ENCODE measurements at regions not wholly inside any gene's neighbourhood (a gene's known extent, or its start where the extent isn't known, plus 50 kb on each side); places are given as distances from the start of the nearest gene placed in this dataset.
"Not testable (repeated sequence)": the region's sequence is repeated elsewhere in the genome, so short reads cannot be mapped to it uniquely, and the experiment has no call there.

DNA sequence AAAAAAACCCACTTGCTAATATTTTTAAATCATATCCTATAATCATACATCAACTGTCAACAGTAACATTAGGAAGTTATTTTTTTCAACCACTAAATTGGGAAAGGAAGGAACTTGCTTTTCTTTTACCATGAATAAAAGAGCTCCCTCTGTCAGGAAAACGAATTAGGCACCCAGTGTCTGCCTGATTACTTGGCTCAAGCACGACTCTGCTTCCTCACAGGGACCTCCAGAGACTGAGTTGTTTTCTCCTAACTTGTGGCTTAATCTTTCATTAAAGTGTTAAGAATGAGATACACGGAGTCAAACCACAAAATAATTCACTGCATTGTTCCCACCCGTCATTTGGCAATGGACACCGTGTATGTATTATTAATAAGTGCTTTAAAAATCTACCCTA lies 1405.1 kb upstream of the EYS start (continued):
- TF ChIP-seq CHD4 (IDR thresholded peaks at IDR 0.05; ENCODE audit: borderline replicate concordance) = no peak
- TF ChIP-seq NR3C1 (IDR thresholded peaks at IDR 0.05) = no peak
- no peak for TF ChIP-seq EHF (CRISPR knock-in tag; IDR thresholded peaks at IDR 0.05)
- TF ChIP-seq EP300 (IDR thresholded peaks at IDR 0.05) = no peak
- TF ChIP-seq ZC3H11A (IDR thresholded peaks at IDR 0.05) = no peak
- no peak for TF ChIP-seq HOXB5 (CRISPR knock-in tag; IDR thresholded peaks at IDR 0.05)
- TF ChIP-seq, protein P1, sequence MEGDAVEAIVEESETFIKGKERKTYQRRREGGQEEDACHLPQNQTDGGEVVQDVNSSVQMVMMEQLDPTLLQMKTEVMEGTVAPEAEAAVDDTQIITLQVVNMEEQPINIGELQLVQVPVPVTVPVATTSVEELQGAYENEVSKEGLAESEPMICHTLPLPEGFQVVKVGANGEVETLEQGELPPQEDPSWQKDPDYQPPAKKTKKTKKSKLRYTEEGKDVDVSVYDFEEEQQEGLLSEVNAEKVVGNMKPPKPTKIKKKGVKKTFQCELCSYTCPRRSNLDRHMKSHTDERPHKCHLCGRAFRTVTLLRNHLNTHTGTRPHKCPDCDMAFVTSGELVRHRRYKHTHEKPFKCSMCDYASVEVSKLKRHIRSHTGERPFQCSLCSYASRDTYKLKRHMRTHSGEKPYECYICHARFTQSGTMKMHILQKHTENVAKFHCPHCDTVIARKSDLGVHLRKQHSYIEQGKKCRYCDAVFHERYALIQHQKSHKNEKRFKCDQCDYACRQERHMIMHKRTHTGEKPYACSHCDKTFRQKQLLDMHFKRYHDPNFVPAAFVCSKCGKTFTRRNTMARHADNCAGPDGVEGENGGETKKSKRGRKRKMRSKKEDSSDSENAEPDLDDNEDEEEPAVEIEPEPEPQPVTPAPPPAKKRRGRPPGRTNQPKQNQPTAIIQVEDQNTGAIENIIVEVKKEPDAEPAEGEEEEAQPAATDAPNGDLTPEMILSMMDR (IDR thresholded peaks at IDR 0.05) = no peak
- no peak for TF ChIP-seq RCOR1 (IDR thresholded peaks at IDR 0.05; ENCODE audit: low read depth, low read length)
- TF ChIP-seq POLR2A (IDR thresholded peaks at IDR 0.05; ENCODE audit: low read length) = no peak

DNA sequence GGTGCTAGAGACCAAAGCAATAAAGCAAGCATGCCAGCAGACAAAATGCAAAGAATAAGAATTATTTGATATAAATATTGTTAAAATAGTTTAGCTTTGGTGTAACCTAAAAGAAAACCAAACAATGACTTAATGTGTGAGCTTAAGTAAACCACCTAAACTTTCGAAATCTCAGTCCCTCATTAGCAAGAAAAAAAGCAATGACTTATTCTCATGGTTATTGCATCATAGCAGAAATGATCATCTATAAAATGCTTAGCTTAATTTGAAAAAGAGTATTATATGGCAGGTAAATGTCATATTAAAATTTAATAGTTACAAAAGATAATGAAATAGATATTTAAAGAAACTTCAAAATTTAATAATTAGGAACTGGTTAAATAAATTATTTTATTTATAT lies 1395.7 kb upstream of the EYS start:
- H3K4me2 ChIP-seq = no peak overlapping the region
- 0% methylated on average over 1 of the region's 1 CpG for WGBS (ENCODE audit: missing lambda C conversion rate)
- no peaks in the 10 kb centered on the region for H3K4me1 ChIP-seq
- TF ChIP-seq HDAC2 (IDR thresholded peaks at IDR 0.05) (no peak), ZFP36 (IDR thresholded peaks at IDR 0.05; ENCODE audit: borderline replicate concordance, partially characterized antibody) (no peak), RARB (CRISPR knock-in tag; IDR thresholded peaks at IDR 0.05) (no peak), RCOR1 (IDR thresholded peaks at IDR 0.05; ENCODE audit: low read depth, low read length) (no peak), JUN (IDR thresholded peaks at IDR 0.05) (no peak), FOSB (CRISPR knock-in tag; IDR thresholded peaks at IDR 0.05) (no peak), FOXS1 (CRISPR knock-in tag; IDR thresholded peaks at IDR 0.05) (no peak), GATA3 (IDR thresholded peaks at IDR 0.05; ENCODE audit: borderline replicate concordance) (no peak), NPAS2 (CRISPR knock-in tag; IDR thresholded peaks at IDR 0.05; ENCODE audit: borderline replicate concordance) (no peak), SREBF2 (IDR thresholded peaks at IDR 0.05) (no peak), CBX2 (IDR thresholded peaks at IDR 0.05; ENCODE audit: borderline replicate concordance, low read depth) (no peak), HOXB13 (CRISPR knock-in tag; IDR thresholded peaks at IDR 0.05; ENCODE audit: low read depth) (no peak), MYC (IDR thresholded peaks at IDR 0.05; ENCODE audit: borderline replicate concordance, low read length) (no peak), TFCP2L1 (CRISPR knock-in tag; IDR thresholded peaks at IDR 0.05) (no peak), MAFK (IDR thresholded peaks at IDR 0.05; ENCODE audit: partially characterized antibody) (no peak), EHMT2 (IDR thresholded peaks at IDR 0.05; ENCODE audit: low read depth) (no peak)
- TF ChIP-seq, protein P2, sequence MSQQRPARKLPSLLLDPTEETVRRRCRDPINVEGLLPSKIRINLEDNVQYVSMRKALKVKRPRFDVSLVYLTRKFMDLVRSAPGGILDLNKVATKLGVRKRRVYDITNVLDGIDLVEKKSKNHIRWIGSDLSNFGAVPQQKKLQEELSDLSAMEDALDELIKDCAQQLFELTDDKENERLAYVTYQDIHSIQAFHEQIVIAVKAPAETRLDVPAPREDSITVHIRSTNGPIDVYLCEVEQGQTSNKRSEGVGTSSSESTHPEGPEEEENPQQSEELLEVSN (IDR thresholded peaks at IDR 0.05; ENCODE audit: borderline replicate concordance, low read depth) = no peak
- TF ChIP-seq, protein P1 (IDR thresholded peaks at IDR 0.05) = no peak
- TF ChIP-seq, protein P3, sequence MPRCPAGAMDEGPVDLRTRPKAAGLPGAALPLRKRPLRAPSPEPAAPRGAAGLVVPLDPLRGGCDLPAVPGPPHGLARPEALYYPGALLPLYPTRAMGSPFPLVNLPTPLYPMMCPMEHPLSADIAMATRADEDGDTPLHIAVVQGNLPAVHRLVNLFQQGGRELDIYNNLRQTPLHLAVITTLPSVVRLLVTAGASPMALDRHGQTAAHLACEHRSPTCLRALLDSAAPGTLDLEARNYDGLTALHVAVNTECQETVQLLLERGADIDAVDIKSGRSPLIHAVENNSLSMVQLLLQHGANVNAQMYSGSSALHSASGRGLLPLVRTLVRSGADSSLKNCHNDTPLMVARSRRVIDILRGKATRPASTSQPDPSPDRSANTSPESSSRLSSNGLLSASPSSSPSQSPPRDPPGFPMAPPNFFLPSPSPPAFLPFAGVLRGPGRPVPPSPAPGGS (IDR thresholded peaks at IDR 0.05) = no peak
- ChIA-PET POLR2A (no interaction called here), CTCF (no interaction called here)
- H3K27ac ChIP-seq = no peak overlapping the region
- no peak for FAIRE-seq
- no peak for DNase-seq (ENCODE audit: low read depth in 1 of 2, low spot score in 1 of 2)
- no peak for ATAC-seq
- no peak overlapping the region for H3K4me3 ChIP-seq
- H3K9me3 ChIP-seq = no peaks in the 10 kb centered on the region

DNA sequence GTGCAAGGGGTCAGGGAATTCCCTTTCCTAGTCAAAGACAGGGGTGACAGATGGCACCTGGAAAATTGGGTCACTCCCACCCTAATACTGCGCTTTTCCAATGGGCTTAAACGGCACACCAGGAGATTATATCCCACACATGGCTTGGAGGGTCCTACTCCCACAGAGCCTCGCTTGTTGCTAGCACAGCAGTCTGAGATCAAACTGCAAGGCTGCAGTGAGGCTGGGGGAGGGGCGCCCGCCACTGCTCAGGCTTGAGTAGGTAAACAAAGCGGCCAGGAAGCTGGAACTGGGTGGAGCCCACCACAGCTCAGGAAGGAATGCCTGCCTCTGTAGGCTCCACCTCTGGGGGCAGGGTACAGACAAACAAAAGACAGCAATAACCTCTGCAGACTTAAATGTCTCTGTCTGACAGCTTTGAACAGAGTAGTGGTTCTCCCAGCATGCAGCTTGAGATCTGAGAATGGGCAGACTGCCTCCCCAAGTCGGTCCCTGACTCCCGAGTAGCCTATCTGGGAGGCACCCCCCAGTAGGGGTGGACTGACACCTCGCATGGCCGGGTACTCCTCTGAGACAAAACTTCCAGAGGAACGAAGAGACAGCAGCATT lies 1388.7 kb upstream of the EYS start:
- H3K4me2 ChIP-seq; FAIRE-seq; DNase-seq (ENCODE audit: low read depth in 1 of 2, low spot score in 1 of 2); ATAC-seq; POLR2A ChIA-PET; H3K4me1 ChIP-seq; H3K4me3 ChIP-seq; H3K27ac ChIP-seq; H3K9me3 ChIP-seq; CTCF ChIA-PET: not testable (repeated sequence)
- 43% methylated on average over 2 of the region's 11 CpGs for WGBS (ENCODE audit: missing lambda C conversion rate)

All from A549 (cell line).